HG03103 (cell line): ENCODE measurements at regions not wholly inside any gene's neighbourhood (a gene's known extent, or its start where the extent isn't known, plus 50 kb on each side); places are given as distances from the start of the nearest gene placed in this dataset.
A peak's percentile ranks its signal among the peaks of the same experiment; 100 is the strongest.

Source experiments
- ATAC-seq: cut with Tn5 transposase; IDR thresholded peaks from one replicate; pipeline ENCODE4 v1.9.1; 2021; ENCODE audit warnings: low read depth; ENCODE audit not compliant: unreplicated experiment

- no peak for ATAC-seq
Measured at GRCh38 chr6:44558832-44559251, 171.3 kb downstream of the CDC5L start.

GRCh38 chr6:44559486-44560270 is 172.2 kb downstream of the CDC5L start:
- ATAC-seq: no peak

- no peak for ATAC-seq
Measured at GRCh38 chr6:44560458-44561059, 173.1 kb downstream of the CDC5L start.

DNA sequence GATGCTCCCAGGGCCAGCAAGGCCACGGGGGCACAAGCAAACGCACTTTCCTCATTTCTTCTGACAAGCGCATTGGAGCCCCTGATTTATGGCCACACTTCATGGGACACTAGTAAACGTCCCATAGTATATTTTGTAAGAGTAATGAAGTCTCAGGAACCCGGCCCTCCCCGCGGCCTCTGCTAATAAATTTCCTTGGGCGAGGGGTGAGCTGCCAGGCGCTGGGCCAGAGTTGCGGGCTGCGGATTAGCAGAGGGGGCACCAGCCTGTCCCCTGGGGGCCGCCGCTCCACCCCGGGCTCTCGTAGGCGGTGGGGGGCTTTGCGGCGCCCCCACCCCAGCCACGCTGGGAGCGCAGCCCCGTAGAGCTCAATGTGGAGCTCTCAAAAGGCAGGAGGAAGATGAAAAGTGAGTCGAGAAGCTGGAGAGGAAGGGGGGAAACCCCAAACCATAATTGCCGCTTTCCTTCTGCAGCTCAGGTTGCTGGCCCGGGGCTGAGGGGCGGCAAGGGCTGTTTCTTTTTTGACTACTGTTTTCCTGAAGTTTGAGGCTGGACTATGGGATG is 173.6 kb downstream of the CDC5L start:
- no peak for ATAC-seq

GRCh38 chr6:44561832-44562665 is 174.5 kb downstream of the CDC5L start:
- no peak for ATAC-seq

GRCh38 chr6:44563397-44563796 is 175.9 kb downstream of the CDC5L start:
- no peak for ATAC-seq

DNA sequence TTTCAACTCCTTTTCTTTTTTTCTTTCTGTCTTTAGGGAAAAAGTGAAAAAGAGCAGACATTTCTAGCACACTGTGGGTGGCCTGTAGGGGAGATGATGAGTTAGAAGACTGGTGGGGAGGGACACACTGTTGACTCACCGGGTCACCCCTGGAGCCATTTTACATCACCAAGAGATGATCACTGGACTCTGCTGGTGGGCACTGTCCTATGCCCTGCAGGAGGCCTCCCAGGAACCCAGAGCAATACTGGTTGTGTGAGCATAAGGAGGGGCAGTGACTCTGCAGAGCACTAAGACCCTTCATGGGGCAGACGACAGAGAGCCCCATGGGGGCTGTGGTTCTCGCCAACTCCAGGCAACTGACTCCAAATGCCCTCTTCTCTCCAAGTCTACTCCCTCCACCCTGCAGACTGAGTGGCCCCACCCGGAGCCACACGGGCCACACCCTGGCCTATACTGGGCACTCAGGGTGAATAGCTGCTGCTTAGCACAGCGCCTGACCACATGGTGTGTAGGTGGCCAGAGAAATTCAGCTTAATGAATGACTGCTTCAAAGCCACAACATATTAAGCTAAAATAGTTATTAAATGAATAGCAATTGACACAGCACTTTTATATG is 177.5 kb downstream of the CDC5L start:
- ATAC-seq: no peak

DNA sequence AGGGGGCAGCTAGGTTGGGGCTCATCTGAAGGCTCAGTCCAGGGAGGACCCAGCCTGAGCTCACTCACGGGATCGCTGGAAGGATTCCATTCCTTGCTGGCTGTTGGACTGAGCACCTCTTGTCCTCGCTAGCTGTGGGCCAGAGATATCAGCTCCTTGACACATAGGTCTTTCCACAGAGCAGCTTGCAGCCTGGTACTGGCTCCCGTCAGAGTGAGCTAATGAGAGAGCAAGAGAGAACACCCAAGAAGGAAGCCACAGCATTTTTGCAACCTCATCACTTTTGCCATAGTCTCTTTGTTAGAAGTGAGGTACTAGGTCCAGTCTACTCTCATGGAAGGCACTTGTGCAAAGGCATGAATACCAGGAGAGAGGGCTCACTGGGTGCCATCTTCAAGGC is 179.9 kb downstream of the CDC5L start:
- ATAC-seq: no peak

DNA sequence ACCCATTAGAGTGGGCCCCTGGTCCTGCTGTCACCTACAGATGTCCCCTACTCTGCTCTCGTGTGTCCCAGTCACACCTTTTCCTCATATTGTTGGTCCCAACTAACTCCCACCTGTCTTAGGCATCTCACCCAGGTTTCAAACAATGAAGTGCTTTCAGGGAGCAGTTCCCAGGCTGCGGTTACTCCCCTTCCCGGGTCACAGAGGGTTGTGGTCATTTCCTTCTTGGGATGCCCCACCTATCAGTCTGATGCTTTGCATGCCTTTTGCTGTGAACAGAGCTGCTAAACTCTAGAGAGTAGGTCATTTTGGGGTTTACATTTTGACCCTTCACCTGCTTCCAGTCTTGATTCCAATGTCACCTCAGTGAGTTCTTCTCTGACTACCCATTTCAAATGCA is 181.6 kb downstream of the CDC5L start:
- no peak for ATAC-seq

DNA sequence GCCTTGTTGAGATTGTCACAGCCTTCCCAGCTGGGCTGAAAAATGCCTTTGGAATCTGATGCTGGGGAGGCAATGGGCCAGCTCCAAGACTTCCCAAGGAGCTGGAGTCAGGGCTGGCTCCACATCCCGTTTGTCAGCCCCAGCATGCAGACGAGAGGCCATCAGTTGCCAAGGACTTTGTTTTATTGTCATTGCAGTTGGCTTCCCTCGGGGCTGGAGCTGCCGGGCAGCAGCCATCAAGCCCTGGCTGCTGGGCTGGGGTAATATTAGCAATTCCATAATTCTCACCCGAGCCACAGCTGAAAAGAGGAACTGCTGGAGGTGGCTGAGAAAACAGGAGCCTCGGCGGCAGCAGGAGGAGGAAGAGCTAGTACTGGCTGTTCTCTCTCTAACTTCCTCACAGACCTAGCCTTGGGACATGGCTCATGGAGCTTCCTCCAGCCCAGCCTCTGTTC is 182.5 kb downstream of the CDC5L start:
- ATAC-seq: no peak

GRCh38 chr6:44571510-44571909 is 184.0 kb downstream of the CDC5L start:
- no peak for ATAC-seq

DNA sequence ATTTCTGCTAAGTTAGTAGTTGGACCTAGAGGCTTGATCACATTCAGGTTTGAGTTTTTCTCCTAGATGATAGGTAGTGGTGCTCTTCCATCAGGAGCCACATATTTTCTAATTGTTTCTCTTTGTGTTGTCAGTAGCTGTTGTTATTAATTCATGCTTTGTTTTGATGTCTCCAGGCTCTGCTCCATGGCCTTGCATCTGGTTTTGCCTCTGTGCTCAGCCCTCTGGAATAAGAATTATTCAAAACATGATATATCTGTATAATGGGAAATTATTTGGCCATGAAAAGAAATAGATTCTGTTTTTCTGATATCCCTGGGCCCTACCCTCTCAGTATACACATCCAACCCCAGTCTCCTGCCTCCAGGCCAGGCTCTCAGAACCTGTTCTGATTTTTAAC is 184.8 kb downstream of the CDC5L start:
- ATAC-seq: no peak

- no peak for ATAC-seq
Measured at GRCh38 chr6:44575644-44576043, 188.1 kb downstream of the CDC5L start.

DNA sequence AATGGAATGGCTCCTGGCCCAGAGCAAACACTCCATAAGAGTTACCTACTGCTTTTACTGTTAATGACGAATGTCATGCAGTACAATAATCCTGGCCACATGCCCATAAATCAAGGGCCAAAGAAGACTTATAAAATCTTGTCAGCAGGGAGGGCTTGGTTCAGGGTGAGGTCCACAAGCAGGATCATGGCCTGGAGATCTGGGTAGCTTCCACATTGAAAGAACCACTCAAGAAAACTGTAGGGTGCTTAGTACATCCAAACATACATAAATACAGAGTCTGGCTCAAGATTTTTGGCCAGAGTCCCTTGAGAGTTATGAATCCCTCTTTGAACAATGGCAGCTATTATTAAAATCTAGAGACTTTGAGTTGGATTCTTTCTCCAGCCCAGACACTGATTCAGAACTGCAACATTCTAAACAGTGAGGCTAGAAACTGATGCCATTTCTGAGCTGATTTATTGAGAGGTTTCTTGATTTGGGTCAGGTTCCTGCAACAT is 188.7 kb downstream of the CDC5L start:
- no peak for ATAC-seq

- no peak for ATAC-seq
Measured at GRCh38 chr6:44580901-44581300, 193.4 kb downstream of the CDC5L start.

DNA sequence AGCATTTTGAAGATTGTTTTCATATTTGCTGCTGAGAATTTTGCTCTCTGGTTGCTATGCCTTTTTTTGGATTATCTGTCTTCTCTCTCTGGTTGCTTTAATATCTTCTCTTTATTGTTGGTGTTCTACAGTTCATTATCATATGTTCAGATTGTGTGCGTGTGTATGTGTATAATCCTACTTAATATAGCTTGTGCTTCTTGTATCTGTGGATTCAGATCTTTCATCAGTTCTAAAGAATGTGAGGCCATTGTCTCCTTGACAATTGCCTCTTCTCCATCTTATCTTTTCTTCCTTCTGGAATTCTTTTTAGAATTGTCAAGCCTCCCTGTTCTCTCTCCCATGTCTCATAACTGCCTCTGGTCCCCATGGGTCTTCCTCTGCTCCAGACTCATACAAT is 195.4 kb downstream of the CDC5L start:
- ATAC-seq: no peak

- no peak for ATAC-seq
Measured at GRCh38 chr6:44590471-44590870, 203.0 kb downstream of the CDC5L start.

- peak; percentile 70 for ATAC-seq
Measured at GRCh38 chr6:44593539-44593944, 206.0 kb downstream of the CDC5L start.

DNA sequence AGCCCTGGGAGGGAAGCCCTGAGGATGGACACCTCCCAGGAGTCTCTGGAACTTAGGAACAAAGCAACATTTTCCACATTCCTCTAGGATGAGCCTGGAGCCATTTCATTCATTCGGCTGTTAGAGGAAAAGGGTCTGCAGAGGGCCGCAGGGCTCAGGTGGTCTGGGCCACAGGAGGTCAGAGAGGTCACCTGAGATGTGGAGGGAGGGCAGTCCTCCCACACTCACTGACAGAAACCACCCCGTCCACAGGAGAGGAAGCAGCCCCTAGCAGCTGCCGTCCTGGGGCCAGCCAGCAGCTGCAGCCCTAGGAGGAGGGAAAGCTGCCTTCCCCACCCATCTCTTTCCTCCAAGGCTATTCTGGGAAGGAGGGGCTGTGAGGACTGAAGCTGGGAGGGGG is 207.0 kb downstream of the CDC5L start:
- no peak for ATAC-seq

DNA sequence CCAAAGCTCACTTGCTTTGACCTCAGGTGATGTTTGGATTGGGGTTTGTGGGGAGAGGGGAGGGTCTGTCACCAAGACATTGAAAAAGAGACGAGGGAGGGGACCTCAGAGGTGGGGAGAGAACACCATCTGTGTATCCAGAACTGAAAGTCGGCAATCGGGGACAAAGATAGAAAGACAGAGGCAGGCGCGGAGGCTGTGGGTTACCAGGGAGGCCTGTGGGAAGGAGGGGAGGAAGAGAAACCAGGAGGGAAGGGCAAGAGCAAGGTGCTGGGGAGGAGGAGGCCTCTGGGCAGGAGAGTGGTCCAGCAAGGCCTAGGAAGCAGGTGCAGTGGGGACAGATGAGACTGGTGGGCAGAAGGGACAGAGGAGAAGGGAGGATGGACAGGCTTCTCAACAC is 211.2 kb downstream of the CDC5L start:
- ATAC-seq: no peak
